ENCODE measurements at regions not wholly inside any gene's neighbourhood (a gene's known extent, or its start where the extent isn't known, plus 50 kb on each side); places are given as distances from the start of the nearest gene placed in this dataset.

DNA sequence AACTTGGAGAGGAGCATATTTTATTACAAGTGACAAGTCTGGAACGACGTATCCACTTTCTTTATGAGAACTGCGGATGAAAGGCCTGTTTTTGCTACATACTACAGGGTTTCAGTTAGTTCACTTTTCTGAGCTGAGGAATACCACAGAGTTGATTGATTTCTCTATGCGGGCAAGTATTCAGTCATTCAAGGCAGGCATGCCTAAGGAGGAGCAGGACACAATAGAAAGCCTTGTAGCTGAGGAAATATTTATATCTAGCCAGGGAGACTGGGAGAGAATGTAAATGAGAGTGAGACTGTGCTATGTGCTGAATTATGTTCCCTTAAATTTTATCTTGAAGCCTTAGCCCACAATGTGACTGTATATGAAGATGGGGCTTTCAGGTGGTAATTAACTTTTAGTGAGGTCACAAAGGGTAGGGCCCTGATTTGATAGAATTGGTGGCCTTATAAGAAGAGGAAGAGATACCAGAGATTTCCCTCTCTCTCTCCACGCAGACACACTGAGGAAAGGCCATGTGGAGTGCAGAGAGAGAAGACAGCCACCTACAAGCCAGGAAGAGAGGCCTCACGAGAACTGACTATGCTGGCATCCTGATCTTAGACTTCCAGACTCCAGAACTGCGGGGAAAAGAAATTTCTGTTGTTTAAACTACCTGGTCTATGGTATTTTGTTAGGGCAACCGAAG lies 459.0 kb upstream of the ATP2B1 start:
- H3K27me3 ChIP-seq: no peaks in the 10 kb centered on the region
- in situ Hi-C loops (cut with MboI; ENCODE audit: low pct_ligation_motif_present in 1 of 4, low pct_unique_long_range_greater_than_20kb in 1 of 4, low sequenced_read_pairs in 3 of 4): no loop called here
- H3K27ac ChIP-seq: no peak overlapping the region
- H3K4me3 ChIP-seq: no peak overlapping the region
- no peaks in the 10 kb centered on the region for H3K36me3 ChIP-seq
- TF ChIP-seq POLR2AphosphoS5 (IDR thresholded peaks at IDR 0.05): no peak
- TF ChIP-seq POLR2A (IDR thresholded peaks at IDR 0.05): no peak
- TF ChIP-seq, protein P1, sequence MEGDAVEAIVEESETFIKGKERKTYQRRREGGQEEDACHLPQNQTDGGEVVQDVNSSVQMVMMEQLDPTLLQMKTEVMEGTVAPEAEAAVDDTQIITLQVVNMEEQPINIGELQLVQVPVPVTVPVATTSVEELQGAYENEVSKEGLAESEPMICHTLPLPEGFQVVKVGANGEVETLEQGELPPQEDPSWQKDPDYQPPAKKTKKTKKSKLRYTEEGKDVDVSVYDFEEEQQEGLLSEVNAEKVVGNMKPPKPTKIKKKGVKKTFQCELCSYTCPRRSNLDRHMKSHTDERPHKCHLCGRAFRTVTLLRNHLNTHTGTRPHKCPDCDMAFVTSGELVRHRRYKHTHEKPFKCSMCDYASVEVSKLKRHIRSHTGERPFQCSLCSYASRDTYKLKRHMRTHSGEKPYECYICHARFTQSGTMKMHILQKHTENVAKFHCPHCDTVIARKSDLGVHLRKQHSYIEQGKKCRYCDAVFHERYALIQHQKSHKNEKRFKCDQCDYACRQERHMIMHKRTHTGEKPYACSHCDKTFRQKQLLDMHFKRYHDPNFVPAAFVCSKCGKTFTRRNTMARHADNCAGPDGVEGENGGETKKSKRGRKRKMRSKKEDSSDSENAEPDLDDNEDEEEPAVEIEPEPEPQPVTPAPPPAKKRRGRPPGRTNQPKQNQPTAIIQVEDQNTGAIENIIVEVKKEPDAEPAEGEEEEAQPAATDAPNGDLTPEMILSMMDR (IDR thresholded peaks at IDR 0.05): no peak
- no peak for TF ChIP-seq EP300 (IDR thresholded peaks at IDR 0.05; ENCODE audit: low read depth)
- H3K9me3 ChIP-seq: no peaks in the 10 kb centered on the region
- no peak for DNase-seq
- intact Hi-C loops (cut with DNase I; ENCODE audit: low total_unique reads): no loop called here
- 88 to 98% methylated on average over 5 to 8 of the region's 8 CpGs for WGBS, 2 donors (ENCODE audit: low coverage in 1 of 2)
- no peaks in the 10 kb centered on the region for H3K4me1 ChIP-seq

GRCh38 chr12:90166671-90167070 lies 458.0 kb upstream of the ATP2B1 start:
- no peak for DNase-seq
- 90 to 91% methylated on average over 2 of the region's 2 CpGs for WGBS, 2 donors (ENCODE audit: low coverage in 1 of 2)
- Histone ChIP-seq H3K9me3 (no peaks in the 10 kb centered on the region), H3K27ac (no peak overlapping the region), H3K36me3 (no peaks in the 10 kb centered on the region), H3K4me1 (no peaks in the 10 kb centered on the region), H3K27me3 (no peaks in the 10 kb centered on the region), H3K4me3 (no peak overlapping the region)
- in situ Hi-C loops (cut with MboI; ENCODE audit: low pct_ligation_motif_present in 1 of 4, low pct_unique_long_range_greater_than_20kb in 1 of 4, low sequenced_read_pairs in 3 of 4) (no loop called here), intact Hi-C loops (cut with DNase I; ENCODE audit: low total_unique reads) (no loop called here)
- TF ChIP-seq EP300 (IDR thresholded peaks at IDR 0.05; ENCODE audit: low read depth) (no peak), POLR2A (IDR thresholded peaks at IDR 0.05) (no peak), POLR2AphosphoS5 (IDR thresholded peaks at IDR 0.05) (no peak)
- TF ChIP-seq, protein P1 (IDR thresholded peaks at IDR 0.05): no peak

GRCh38 chr12:90166012-90166411 lies 457.4 kb upstream of the ATP2B1 start:
- intact Hi-C loops (cut with DNase I; ENCODE audit: low total_unique reads) (no loop called here), in situ Hi-C loops (cut with MboI; ENCODE audit: low pct_ligation_motif_present in 1 of 4, low pct_unique_long_range_greater_than_20kb in 1 of 4, low sequenced_read_pairs in 3 of 4) (no loop called here)
- no peak overlapping the region for H3K27ac ChIP-seq
- no peaks in the 10 kb centered on the region for H3K4me1 ChIP-seq
- TF ChIP-seq, protein P1 (IDR thresholded peaks at IDR 0.05): no peak
- TF ChIP-seq EP300 (IDR thresholded peaks at IDR 0.05; ENCODE audit: low read depth) (no peak), POLR2A (IDR thresholded peaks at IDR 0.05) (no peak), POLR2AphosphoS5 (IDR thresholded peaks at IDR 0.05) (no peak)
- WGBS, 2 donors (ENCODE audit: low coverage in 1 of 2): 80 to 96% methylated on average over 1 of the region's 1 CpG
- H3K9me3 ChIP-seq: no peaks in the 10 kb centered on the region
- H3K36me3 ChIP-seq: no peaks in the 10 kb centered on the region
- H3K4me3 ChIP-seq: no peak overlapping the region
- H3K27me3 ChIP-seq: no peaks in the 10 kb centered on the region
- no peak for DNase-seq

- Histone ChIP-seq H3K4me1 (no peaks in the 10 kb centered on the region), H3K4me3 (no peak overlapping the region), H3K27ac (no peak overlapping the region), H3K9me3 (no peaks in the 10 kb centered on the region), H3K36me3 (no peaks in the 10 kb centered on the region), H3K27me3 (no peaks in the 10 kb centered on the region)
- WGBS, 2 donors (ENCODE audit: low coverage in 1 of 2): 73% methylated on average over 3 of the region's 3 CpGs; no CpG with 5 or more reads in 1 of the 2 donors
- in situ Hi-C loops (cut with MboI; ENCODE audit: low pct_ligation_motif_present in 1 of 4, low pct_unique_long_range_greater_than_20kb in 1 of 4, low sequenced_read_pairs in 3 of 4) (no loop called here), intact Hi-C loops (cut with DNase I; ENCODE audit: low total_unique reads) (no loop called here)
- no peak for TF ChIP-seq EP300 (IDR thresholded peaks at IDR 0.05; ENCODE audit: low read depth)
- TF ChIP-seq, protein P1 (IDR thresholded peaks at IDR 0.05): no peak
- TF ChIP-seq POLR2A (IDR thresholded peaks at IDR 0.05): no peak
- no peak for TF ChIP-seq POLR2AphosphoS5 (IDR thresholded peaks at IDR 0.05)
- no peak for DNase-seq
These were observed 455.3 kb upstream of the ATP2B1 start for GRCh38 chr12:90163975-90164374.

Data from transverse colon (tissue), 4 donors.